D721Med (cell line): ENCODE measurements at regions not wholly inside any gene's neighbourhood (a gene's known extent, or its start where the extent isn't known, plus 50 kb on each side); places are given as distances from the start of the nearest gene placed in this dataset.
A peak's percentile ranks its signal among the peaks of the same experiment; 100 is the strongest.

ENCODE experiments used
- DNase-seq: peaks from one replicate; pipeline ENCODE4 v3.0.0; 2011; ENCODE audit warnings: low spot score; ENCODE audit not compliant: insufficient read length
- FAIRE-seq: peaks from 2 replicates; lab custom pipeline; 2011; peaks lifted over from hg19 to GRCh38; lab: Jason Lieb, UNC
- TF ChIP-seq, protein P1 (sequence below): IDR thresholded peaks from 2 replicates; pipeline ENCODE4 v1.5.1; 2012; ENCODE audit warnings: mild to moderate bottlenecking, control low read depth; ENCODE audit not compliant: insufficient read depth; ENCODE audit errors: missing control alignments

- no peak for FAIRE-seq
- TF ChIP-seq, protein P1, sequence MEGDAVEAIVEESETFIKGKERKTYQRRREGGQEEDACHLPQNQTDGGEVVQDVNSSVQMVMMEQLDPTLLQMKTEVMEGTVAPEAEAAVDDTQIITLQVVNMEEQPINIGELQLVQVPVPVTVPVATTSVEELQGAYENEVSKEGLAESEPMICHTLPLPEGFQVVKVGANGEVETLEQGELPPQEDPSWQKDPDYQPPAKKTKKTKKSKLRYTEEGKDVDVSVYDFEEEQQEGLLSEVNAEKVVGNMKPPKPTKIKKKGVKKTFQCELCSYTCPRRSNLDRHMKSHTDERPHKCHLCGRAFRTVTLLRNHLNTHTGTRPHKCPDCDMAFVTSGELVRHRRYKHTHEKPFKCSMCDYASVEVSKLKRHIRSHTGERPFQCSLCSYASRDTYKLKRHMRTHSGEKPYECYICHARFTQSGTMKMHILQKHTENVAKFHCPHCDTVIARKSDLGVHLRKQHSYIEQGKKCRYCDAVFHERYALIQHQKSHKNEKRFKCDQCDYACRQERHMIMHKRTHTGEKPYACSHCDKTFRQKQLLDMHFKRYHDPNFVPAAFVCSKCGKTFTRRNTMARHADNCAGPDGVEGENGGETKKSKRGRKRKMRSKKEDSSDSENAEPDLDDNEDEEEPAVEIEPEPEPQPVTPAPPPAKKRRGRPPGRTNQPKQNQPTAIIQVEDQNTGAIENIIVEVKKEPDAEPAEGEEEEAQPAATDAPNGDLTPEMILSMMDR = peak; percentile 59
- DNase-seq = no peak
Measured at GRCh38 chr1:115545791-115546733, 95.7 kb upstream of the VANGL1 start.

- FAIRE-seq (no peak), DNase-seq (no peak)
- TF ChIP-seq, protein P1 = no peak
Measured at GRCh38 chr1:115545096-115545720, 96.6 kb upstream of the VANGL1 start.

- TF ChIP-seq, protein P1 = no peak
- DNase-seq (no peak), FAIRE-seq (no peak)
Measured at GRCh38 chr1:115544131-115544530, 97.6 kb upstream of the VANGL1 start.

DNA sequence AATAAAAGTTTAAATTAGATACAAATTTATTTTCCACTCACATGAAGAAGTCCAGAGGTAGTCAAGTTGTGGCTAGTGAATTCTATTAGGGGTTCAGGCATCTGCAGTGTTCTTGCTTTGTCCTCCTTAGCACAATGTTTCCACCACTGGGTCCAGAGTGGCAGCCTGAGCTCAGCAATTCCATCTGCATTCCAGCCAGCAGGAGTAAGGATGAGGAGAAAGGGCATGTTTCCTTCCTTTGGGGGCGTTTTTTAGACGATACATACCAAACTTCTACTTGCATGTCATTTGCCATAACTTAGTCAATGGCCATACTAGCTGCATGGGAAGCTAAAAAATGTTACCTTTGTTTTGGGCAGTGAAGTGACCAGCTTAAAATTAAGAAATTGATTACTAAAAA, 98.5 kb upstream of the VANGL1 start:
- TF ChIP-seq, protein P1 = no peak
- FAIRE-seq (no peak), DNase-seq (no peak)

GRCh38 chr1:115539736-115540135, 102.0 kb upstream of the VANGL1 start:
- FAIRE-seq (no peak), DNase-seq (no peak)
- TF ChIP-seq, protein P1 = no peak

DNA sequence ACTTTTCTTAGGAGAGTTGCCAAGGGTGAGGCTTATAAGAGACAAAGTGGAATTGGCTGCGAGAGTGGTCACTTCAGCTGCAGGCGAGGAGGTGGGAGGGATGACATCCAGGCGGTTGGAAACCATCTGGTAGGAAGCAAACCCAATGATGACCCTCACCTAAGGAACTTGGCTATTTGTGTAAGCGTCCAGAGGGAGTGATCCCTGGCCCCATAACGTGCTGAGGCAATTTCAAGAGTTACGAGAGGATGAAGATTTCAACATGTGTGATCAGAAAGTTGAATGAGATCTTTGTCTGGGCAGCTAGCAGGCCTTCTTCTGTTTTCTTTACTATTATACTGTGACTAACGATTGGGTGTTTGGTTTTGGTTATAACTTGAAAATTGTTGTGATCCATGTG, 102.7 kb upstream of the VANGL1 start:
- TF ChIP-seq, protein P1 = no peak
- DNase-seq (no peak), FAIRE-seq (no peak)
